Fibroblast of the aortic adventitia (primary cell): ENCODE measurements at regions not wholly inside any gene's neighbourhood (a gene's known extent, or its start where the extent isn't known, plus 50 kb on each side); places are given as distances from the start of the nearest gene placed in this dataset.

Source experiments
- DNase-seq: peaks from one replicate; pipeline ENCODE4 v3.0.0-alpha.2; 2010; ENCODE audit warnings: low read depth
- H3K4me3 ChIP-seq: 2 replicates; pipeline ENCODE4 v1.5.1; 2011; ENCODE audit warnings: low read depth, mild to moderate bottlenecking, control low read depth, low read length, moderate library complexity
- TF ChIP-seq, protein P1 (sequence below): IDR thresholded peaks from 2 replicates; pipeline ENCODE4 v1.5.1; 2011; ENCODE audit warnings: mild to moderate bottlenecking, low read length, control low read depth, inconsistent platforms; ENCODE audit not compliant: insufficient read depth

DNA sequence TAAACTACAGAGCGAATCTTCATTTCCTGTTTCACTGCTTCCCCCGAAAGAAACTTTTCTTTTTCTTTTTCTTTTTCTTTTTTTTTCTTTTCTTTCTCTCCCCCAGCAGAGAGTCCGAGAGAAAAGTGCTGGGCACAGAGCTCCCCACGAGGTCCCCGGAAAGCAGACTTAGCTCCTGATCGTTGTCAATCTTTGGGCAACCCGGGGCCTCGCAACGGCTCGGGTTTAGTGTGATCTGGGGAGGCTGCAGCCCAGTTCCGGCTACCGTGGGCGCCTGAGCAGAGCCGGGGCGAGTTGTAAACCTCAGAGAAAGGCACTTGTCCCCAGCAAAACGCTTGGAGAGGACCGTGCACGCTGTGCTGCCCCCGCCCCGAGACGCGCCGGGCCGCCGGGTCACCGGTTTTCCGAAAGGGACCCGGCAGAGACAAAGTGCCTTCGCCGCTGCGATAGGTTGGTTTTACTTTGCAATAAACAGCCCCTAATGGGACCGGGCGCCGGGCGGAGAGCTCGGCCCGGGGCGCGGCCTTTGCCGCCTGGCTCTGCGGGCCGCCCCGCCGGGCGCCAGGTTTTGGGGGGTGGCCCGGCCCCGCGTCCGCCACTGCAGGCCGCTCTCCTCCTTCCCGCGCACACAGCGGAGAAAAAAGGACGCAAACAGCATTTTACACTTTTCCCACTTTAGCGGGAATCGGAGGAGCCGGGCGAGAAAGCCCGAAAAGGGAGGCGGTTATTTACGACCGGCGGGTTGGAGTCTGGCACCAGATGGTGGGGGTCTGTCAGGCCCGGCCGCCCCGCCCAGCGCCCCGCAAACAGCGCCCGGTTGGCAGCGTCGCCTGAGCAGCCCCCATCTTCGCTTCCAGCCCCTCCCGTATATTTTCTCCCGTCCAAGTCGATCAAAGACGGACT lies 136.0 kb downstream of the INSIG2 start:
- TF ChIP-seq, protein P1, sequence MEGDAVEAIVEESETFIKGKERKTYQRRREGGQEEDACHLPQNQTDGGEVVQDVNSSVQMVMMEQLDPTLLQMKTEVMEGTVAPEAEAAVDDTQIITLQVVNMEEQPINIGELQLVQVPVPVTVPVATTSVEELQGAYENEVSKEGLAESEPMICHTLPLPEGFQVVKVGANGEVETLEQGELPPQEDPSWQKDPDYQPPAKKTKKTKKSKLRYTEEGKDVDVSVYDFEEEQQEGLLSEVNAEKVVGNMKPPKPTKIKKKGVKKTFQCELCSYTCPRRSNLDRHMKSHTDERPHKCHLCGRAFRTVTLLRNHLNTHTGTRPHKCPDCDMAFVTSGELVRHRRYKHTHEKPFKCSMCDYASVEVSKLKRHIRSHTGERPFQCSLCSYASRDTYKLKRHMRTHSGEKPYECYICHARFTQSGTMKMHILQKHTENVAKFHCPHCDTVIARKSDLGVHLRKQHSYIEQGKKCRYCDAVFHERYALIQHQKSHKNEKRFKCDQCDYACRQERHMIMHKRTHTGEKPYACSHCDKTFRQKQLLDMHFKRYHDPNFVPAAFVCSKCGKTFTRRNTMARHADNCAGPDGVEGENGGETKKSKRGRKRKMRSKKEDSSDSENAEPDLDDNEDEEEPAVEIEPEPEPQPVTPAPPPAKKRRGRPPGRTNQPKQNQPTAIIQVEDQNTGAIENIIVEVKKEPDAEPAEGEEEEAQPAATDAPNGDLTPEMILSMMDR, result no peak
- H3K4me3 ChIP-seq, result peak overlapping the region; percentile 39
- peak; percentile 6 for DNase-seq

DNA sequence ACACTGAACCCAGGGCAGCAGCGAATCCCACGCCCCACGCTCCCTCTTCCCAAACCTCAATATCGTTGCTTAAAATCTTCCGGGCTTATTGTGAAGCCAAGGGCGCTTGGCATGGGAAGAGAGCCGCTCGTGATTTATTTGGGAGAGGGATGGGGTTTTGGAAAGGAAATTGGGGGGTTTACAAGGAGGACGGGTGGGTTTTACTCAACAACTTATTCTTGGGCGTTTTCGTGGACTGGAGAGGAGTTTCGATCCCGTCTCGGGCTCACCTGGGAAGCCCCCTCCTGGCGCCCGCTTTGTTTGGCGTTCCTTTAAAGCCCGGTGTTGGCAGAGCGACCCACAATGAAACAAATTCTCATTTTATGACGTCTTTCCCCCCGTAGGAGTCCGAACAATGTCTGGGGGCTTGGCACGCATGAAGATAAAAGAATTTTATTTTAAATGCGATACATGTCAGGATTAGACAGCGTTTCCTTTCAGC lies 135.3 kb downstream of the INSIG2 start:
- no peak overlapping the region for H3K4me3 ChIP-seq
- no peak for DNase-seq
- TF ChIP-seq, protein P1, result no peak

DNA sequence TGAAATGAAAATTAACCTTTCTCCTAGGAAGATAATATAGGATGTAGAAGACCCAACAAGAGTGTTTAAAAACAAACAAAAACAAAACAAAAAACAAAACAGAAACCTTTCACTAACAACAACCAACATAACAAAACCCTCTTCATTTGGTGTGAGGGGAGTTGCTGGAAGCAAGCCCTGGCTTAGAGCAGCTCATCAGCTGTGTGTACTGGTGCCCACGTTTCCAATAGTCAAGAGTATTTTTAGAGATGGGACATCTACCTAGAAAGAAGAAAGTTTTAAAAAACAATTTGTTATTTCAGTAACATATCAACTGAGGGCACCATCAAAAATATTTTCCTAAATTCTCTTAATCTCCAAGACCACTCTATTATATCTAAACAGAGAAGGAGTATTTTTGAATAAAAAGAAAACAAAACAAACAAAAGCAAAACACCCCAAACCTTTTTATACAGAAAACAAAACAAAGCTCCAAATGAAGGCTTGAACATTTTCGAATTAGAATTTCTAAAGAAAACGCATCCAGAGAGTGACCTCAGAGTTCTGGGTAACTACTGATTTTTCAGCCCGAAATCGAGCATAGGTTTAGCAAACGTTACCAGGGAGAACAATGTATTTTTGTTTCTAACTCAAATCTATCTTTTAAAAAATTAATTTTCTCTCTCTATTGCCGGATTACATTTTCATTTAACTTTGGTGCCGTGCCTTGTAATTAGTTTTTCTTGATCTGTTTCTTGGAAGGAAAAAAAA lies 134.6 kb downstream of the INSIG2 start:
- H3K4me3 ChIP-seq, result no peak overlapping the region
- peak; percentile 15 for DNase-seq
- TF ChIP-seq, protein P1, result no peak

DNA sequence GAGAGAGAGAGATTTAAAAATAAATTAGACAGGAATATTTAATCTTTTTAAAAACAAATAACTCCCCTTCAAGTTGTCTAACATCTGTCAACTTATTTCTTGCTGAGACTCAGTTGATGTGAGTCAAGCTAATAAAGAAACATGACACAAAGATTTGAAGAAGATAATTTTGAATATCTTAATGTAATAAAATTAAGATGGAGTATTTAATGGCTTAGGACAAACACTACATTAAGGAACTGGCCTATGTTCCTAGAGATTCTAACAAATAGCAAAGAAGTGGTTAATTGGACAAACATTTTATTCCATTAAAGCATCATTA lies 134.0 kb downstream of the INSIG2 start:
- no peak overlapping the region for H3K4me3 ChIP-seq
- no peak for DNase-seq
- TF ChIP-seq, protein P1, result no peak

DNA sequence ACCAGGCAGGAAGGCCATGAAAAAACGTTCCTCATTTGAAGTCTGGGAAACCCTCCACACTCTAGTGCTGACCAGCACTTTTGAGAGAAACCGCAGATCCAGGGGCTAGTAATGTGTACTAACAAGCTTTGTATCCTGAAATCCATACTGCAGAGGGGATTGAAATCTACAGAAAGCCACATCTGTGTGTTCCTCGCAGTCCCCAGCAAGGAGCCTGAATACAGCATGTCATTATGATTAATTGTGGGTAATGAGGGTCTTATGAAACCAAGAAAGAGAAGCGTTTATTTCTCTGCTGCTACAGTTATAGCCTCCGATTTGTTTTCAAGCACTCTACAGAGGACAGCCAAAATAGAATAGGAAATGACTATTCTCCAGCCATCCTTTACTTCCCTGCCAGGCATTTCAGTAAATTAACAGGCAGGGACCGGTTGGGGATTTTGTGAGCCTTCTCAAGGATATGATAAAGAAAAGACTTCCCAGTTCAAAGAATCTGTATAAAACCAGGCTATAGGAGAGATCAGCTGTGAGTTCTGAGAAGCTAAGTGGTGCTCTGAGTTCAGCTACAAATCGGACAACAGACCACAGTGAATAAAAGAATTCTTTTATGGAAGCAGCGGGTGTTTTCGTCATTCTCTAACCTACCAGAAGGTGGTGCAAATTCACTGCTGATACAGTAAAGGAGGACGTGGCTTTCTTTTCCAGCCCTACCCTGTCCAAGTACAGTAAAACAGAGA lies 133.4 kb downstream of the INSIG2 start:
- DNase-seq, result peak; percentile 88
- TF ChIP-seq, protein P1, result peak; percentile 74
- no peak overlapping the region for H3K4me3 ChIP-seq

DNA sequence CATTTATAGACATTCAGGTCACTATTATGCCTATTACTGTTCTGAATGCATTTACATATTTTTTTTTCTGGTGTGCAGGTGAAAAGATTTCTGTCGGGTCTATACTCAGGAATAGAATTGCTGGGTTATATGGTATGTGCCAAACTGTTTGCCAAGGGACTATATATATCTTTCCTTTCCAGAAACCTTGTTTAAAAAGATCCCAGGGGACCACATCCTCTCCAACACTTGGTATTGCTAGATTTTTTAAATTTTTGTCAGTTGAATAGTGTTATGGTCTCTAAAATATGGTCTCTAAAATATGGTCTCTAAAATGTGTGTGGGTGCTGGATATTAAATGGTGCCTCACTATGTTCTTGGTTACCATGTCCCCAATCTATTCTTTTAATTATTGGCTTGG lies 131.3 kb downstream of the INSIG2 start:
- TF ChIP-seq, protein P1, result no peak
- no peak for DNase-seq
- H3K4me3 ChIP-seq, result no peak overlapping the region
